ENCODE measurements at regions not wholly inside any gene's neighbourhood (a gene's known extent, or its start where the extent isn't known, plus 50 kb on each side); places are given as distances from the start of the nearest gene placed in this dataset.

DNA sequence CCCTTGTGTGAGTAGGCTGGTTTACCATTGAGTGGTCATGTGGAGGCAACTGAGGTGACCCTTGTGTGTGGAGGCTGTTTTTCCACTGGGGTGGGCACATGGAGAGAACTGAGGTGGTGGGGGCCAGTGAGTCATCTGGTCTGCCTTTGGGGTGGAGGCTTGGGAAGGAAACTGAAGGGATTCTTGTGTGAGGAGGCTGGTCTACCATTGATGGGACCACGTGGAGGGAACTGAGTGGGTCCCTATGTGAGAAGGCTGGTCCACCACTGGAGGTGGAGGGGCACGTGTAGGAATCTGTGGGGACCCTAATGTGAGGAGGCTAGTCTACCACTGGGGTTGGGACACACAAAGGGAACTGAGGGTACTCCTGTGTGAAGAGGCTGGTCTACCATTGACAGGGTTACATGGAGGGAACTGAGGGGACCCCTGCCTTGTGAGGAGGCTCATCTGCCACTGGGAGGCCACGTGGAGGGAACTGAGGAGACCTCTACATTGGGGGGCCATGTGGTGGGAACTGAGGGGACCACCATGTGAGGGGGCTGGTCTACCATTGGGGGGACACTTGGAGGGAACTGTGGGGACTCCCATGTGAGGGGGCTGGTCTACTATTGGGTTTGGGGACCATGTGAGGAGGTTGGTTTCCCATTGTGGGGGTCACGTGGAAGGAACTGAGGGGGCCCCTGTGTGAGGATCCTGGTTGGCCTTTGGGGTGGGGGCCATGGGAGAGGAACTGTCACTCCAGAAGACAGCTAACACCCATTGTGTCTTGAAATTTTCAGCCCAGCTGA, 164.5 kb downstream of the WNT7A start:
- TF ChIP-seq, protein P1, sequence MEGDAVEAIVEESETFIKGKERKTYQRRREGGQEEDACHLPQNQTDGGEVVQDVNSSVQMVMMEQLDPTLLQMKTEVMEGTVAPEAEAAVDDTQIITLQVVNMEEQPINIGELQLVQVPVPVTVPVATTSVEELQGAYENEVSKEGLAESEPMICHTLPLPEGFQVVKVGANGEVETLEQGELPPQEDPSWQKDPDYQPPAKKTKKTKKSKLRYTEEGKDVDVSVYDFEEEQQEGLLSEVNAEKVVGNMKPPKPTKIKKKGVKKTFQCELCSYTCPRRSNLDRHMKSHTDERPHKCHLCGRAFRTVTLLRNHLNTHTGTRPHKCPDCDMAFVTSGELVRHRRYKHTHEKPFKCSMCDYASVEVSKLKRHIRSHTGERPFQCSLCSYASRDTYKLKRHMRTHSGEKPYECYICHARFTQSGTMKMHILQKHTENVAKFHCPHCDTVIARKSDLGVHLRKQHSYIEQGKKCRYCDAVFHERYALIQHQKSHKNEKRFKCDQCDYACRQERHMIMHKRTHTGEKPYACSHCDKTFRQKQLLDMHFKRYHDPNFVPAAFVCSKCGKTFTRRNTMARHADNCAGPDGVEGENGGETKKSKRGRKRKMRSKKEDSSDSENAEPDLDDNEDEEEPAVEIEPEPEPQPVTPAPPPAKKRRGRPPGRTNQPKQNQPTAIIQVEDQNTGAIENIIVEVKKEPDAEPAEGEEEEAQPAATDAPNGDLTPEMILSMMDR (IDR thresholded peaks at IDR 0.05), result no peak
- H3K27ac ChIP-seq, result no peak overlapping the region
- no peaks in the 10 kb centered on the region for H3K4me1 ChIP-seq
- peak in 1 of 4 donors; percentile 7 for DNase-seq
- no peak overlapping the region for H3K4me3 ChIP-seq
- no peak for ATAC-seq
- no peaks in the 10 kb centered on the region for H3K27me3 ChIP-seq
- no peaks in the 10 kb centered on the region for H3K36me3 ChIP-seq
- H3K9me3 ChIP-seq, result peaks cover 0 to 2% of the 10 kb centered on the region in 2 donors
- intact Hi-C loops (cut with DNase I), result no loop called here

DNA sequence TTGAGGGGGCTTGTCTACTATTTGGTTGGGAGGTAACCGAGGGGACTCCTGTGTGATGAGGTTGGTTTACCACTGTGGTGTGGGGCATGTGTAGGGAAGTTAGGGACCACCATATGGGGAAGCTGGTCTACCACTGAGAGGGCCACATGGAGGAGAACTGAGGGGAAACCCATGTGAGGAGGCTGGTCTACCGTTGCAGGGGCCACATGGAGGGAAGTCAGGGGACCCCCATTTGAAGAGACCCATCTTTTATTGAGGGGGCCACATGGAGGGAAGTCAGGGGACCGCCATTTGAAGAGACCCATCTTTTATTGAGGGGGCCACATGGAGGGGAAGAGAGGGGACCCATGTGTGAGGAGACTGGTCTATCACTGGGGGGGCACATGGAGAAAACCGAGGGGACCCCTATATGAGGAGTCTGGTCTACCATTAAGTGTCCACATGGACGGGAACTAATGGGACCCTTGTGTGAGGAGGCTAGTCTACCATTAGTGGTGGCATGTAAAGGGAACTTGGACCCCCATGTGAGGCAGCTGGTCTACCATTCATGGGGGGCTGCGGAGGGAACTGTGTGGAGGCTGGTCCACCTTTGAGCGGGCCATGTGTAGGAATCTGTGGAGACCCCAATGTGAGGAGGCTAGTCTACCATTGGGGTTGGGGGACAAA, 165.5 kb downstream of the FBLN2 start:
- no peak for ATAC-seq
- H3K4me3 ChIP-seq, result no peak overlapping the region
- intact Hi-C loops (cut with DNase I), result no loop called here
- no peak overlapping the region for H3K27ac ChIP-seq
- TF ChIP-seq, protein P1 (IDR thresholded peaks at IDR 0.05), result no peak
- no peaks in the 10 kb centered on the region for H3K4me1 ChIP-seq
- no peaks in the 10 kb centered on the region for H3K36me3 ChIP-seq
- no peaks in the 10 kb centered on the region for H3K27me3 ChIP-seq
- DNase-seq, result peak in 1 of 4 donors; percentile 14
- H3K9me3 ChIP-seq, result peaks cover 0 to 2% of the 10 kb centered on the region in 2 donors

DNA sequence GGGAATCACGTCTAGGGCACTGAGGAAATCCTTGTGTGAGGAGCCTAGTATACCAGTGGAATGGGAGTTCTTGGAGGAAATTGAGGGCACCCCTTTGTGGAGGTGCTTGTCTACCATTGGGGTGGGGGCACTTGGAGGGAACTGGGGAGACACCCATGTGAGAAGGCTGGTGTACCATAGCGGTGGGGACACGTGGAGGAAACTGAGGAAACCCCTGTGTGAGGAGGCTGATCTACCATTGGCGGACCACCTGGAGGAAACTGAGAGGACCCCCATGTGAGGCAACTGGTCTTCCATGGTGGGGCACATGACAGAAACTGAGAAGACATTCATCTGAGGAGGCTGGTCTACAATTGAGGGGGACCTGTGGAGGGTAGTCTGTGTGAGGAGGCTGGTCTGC, 164.5 kb downstream of the FBLN2 start:
- Histone ChIP-seq H3K27ac (no peak overlapping the region), H3K9me3 (peaks cover 0 to 2% of the 10 kb centered on the region in 2 donors), H3K4me1 (no peaks in the 10 kb centered on the region), H3K27me3 (no peaks in the 10 kb centered on the region), H3K4me3 (no peak overlapping the region), H3K36me3 (no peaks in the 10 kb centered on the region)
- ATAC-seq, result no peak
- intact Hi-C loops (cut with DNase I), result no loop called here
- peak in 1 of 4 donors; percentile 12 for DNase-seq
- TF ChIP-seq, protein P1 (IDR thresholded peaks at IDR 0.05), result no peak

DNA sequence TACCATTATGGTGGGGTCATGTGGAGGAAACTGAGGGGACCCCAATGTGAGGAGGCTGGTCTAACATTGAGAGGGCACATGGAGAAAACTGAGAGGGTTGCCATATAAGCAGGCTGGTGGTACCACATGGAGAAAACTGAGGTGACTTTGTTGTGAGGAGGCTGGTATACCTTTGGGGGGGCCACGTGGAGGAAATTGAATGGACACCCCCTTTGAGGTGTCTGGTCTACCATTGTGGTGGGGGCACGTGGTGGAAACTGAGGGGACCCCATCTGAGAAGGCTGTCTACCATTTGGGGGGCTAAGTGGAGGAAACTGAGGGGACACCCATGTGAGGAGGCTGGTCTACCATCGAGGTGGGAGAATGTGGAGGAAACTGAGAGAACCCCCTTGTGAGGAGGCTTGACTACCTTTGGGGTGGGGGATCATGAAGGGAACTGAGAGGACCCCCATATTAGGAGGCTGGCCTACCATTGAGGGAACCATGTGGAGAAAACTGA, 163.8 kb downstream of the FBLN2 start:
- no peak overlapping the region for H3K4me3 ChIP-seq
- peaks cover 0 to 3% of the 10 kb centered on the region in 2 donors for H3K9me3 ChIP-seq
- H3K4me1 ChIP-seq, result no peaks in the 10 kb centered on the region
- no peak for ATAC-seq
- DNase-seq, result peak in 1 of 4 donors; percentile 8
- H3K27me3 ChIP-seq, result no peaks in the 10 kb centered on the region
- intact Hi-C loops (cut with DNase I), result no loop called here
- H3K27ac ChIP-seq, result no peak overlapping the region
- TF ChIP-seq, protein P1 (IDR thresholded peaks at IDR 0.05), result no peak
- H3K36me3 ChIP-seq, result no peaks in the 10 kb centered on the region
